Parathyroid adenoma (tissue), 2 donors: ENCODE measurements at regions not wholly inside any gene's neighbourhood (a gene's known extent, or its start where the extent isn't known, plus 50 kb on each side); places are given as distances from the start of the nearest gene placed in this dataset.

Experiments used
- H2AFZ ChIP-seq: fragments of 300-600 bp; sonication (generic); one replicate; pipeline ENCODE4 v1.7.0; 2017; ENCODE audit warnings: antibody characterized with exemption, mild to moderate bottlenecking
- H3K27ac ChIP-seq: fragments of 300-600 bp; sonication (generic); one replicate; pipeline ENCODE4 v1.7.0; 2017
- H3K27me3 ChIP-seq: fragments of 300-600 bp; sonication (generic); one replicate; pipeline ENCODE4 v1.7.0; 2017; ENCODE audit warnings: low read length; ENCODE audit not compliant: control insufficient read depth, insufficient read depth
- H3K36me3 ChIP-seq: fragments of 300-600 bp; sonication (generic); one replicate; pipeline ENCODE4 v1.7.0; 2017; ENCODE audit warnings: low read length; ENCODE audit not compliant: control insufficient read depth, insufficient read depth
- H3K4me1 ChIP-seq: fragments of 300-600 bp; sonication (generic); one replicate; pipeline ENCODE4 v1.7.0; 2017; ENCODE audit warnings: control low read depth
- H3K4me2 ChIP-seq: fragments of 300-600 bp; sonication (generic); one replicate; pipeline ENCODE4 v1.7.0; 2017; ENCODE audit warnings: low read length
- H3K4me3 ChIP-seq: fragments of 300-600 bp; sonication (generic); one replicate; pipeline ENCODE4 v1.7.0; 2017; ENCODE audit warnings: low read depth, low read length
- H3K79me2 ChIP-seq: fragments of 300-600 bp; sonication (generic); one replicate; pipeline ENCODE4 v1.7.0; 2017; ENCODE audit warnings: control low read depth
- H3K9ac ChIP-seq: fragments of 300-600 bp; sonication (generic); one replicate; pipeline ENCODE4 v1.7.0; 2017; ENCODE audit warnings: mild to moderate bottlenecking
- H3K9me3 ChIP-seq: fragments of 300-600 bp; sonication (generic); one replicate; pipeline ENCODE4 v1.7.0; 2017; ENCODE audit warnings: low read length; ENCODE audit not compliant: control insufficient read depth
- TF ChIP-seq, protein P1 (sequence below): fragments of 300-600 bp; sonication (generic); IDR thresholded peaks from one replicate; pipeline ENCODE4 v1.7.0; 2017; ENCODE audit warnings: antibody characterized with exemption, mild to moderate bottlenecking
- donor health status: primary hyperparathyroidism.

DNA sequence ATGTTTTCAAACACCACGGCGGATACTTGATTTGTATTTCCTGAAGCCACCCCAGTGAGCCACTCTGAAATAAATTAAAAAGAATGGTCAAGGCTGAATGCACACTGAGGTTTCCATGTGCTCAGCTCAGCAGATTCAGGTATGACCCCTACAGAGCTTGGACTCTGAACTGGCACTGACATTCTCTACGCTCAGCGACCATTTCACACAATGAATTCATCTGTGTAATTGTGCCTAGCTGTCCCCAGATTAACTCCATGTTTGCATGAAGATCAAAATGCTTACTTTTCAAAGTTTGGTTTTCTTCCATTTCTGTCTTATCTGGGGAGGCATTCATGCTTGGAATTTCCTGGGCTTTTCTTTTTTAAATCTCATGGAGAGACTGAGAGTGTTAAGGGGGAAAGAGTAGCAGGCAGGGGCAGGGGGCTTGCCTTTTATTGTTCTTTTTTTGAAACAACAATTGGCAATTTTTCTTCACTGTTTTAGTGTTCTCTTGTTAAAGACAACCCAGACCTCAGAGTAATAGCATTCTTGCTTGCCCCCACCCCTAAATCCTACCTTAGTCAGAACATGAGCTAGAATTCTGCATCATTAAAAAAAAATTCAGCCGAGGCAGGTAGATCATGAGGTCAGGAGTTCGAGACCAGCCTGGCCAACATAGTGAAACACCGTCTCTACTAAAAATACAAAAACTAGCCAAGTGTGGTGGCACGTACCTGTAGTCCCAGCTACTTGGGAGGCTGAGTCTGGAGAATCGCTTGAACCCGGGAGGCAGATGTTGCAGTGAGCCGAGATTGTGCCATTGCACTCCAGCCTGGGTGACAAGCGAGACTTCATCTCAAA is 85.5 kb upstream of the HNF1B start:
- H3K4me3 ChIP-seq: no peak overlapping the region
- H3K27ac ChIP-seq: no peak overlapping the region
- H3K4me2 ChIP-seq: peak overlapping the region; percentile 30
- no peak overlapping the region for H3K9ac ChIP-seq
- H3K27me3 ChIP-seq: no peaks in the 10 kb centered on the region
- H3K4me1 ChIP-seq: peaks cover 12% of the 10 kb centered on the region
- TF ChIP-seq, protein P1, sequence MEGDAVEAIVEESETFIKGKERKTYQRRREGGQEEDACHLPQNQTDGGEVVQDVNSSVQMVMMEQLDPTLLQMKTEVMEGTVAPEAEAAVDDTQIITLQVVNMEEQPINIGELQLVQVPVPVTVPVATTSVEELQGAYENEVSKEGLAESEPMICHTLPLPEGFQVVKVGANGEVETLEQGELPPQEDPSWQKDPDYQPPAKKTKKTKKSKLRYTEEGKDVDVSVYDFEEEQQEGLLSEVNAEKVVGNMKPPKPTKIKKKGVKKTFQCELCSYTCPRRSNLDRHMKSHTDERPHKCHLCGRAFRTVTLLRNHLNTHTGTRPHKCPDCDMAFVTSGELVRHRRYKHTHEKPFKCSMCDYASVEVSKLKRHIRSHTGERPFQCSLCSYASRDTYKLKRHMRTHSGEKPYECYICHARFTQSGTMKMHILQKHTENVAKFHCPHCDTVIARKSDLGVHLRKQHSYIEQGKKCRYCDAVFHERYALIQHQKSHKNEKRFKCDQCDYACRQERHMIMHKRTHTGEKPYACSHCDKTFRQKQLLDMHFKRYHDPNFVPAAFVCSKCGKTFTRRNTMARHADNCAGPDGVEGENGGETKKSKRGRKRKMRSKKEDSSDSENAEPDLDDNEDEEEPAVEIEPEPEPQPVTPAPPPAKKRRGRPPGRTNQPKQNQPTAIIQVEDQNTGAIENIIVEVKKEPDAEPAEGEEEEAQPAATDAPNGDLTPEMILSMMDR: no peak
- H2AFZ ChIP-seq: peak overlapping the region; percentile 34
- H3K9me3 ChIP-seq: no peaks in the 10 kb centered on the region
- no peaks in the 10 kb centered on the region for H3K79me2 ChIP-seq
- no peaks in the 10 kb centered on the region for H3K36me3 ChIP-seq

DNA sequence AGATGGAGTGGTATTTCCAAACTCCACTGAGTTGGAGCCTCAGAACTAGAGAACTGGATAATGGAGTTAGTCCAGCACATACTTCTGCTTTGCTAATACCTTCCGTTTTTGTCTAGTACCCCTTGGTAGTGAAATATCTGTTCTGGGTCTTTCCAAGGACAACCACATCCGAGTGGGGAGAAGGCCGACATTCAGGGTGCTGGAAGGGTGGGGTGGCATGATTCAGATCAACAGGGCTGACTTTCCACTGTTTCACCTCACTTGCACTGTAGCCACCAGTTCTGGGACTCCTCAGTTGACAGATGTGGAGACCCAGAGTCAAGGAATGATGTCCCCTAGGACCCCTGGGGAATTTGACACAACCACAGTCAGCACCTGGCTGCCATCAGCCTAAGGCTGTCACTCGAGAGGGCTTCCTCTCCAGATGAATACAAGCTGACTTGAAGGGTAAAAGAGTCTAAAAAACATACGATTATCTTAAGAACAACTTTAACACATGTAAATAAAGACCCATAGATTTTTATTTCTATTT is 84.8 kb upstream of the HNF1B start:
- H3K9ac ChIP-seq: no peak overlapping the region
- H2AFZ ChIP-seq: peak overlapping the region; percentile 34
- no peak overlapping the region for H3K27ac ChIP-seq
- no peaks in the 10 kb centered on the region for H3K79me2 ChIP-seq
- H3K4me2 ChIP-seq: no peak overlapping the region
- no peak overlapping the region for H3K4me3 ChIP-seq
- no peaks in the 10 kb centered on the region for H3K36me3 ChIP-seq
- no peaks in the 10 kb centered on the region for H3K9me3 ChIP-seq
- peaks cover 12% of the 10 kb centered on the region for H3K4me1 ChIP-seq
- no peaks in the 10 kb centered on the region for H3K27me3 ChIP-seq
- TF ChIP-seq, protein P1: no peak

DNA sequence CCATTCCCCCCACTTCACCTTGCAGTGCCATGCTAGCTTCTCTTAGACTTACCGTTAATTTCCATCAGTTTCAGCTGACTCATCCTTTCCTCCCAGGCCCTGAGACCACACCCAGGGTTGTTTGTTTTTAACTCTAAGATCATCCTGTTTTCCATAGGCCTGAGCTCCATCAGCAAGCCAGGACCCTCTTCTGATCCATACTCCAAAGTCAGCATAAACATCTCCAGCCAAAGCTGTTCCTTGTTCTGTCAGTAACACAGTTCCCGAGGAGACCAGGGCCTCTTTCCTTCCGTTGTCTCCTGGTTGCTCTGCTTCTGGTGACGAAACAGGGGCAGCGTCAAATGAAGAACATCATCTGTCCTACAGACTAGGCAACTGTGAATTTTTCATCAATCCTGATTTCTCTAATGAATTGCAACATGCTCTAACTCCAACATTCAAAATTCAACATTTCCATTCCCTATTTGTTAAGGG is 83.8 kb upstream of the HNF1B start:
- TF ChIP-seq, protein P1: no peak
- H3K36me3 ChIP-seq: no peaks in the 10 kb centered on the region

DNA sequence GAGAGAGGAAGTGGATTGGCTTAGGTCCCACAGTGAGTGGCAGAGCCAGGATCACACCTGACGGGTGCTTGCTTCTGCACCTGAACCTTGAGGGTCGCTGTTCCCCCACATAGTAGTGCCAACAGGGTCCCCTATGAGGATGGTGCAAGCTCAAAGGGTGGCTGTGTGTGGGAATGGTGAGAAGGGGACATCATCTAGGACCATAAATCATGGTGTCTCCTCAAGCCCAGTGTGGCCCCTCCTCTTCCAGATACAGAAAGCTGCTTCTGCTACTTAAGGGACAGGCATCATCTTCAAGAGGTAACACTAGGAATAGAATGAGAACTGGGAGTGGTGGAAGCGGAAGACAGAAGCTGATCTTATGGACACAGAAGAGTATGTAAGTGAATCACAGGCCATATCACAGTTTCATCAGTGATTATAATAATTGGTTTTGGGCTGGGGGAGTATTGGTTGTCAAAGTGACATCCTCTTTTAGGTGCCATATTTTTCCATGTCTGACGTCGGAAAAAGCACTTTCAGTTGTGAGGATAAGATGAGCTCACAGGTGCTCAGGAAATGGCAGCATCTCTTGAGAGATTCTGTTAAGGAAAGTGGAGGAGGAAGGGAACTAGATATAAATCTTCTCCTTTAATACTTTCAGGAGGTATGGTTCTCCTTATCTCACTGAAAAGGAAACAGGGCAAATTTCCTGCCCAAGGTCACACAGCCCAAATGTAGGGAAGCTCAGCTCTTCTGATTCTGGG is 83.2 kb upstream of the HNF1B start:
- H3K4me2 ChIP-seq: no peak overlapping the region
- no peak overlapping the region for H3K27ac ChIP-seq
- H3K9ac ChIP-seq: no peak overlapping the region
- no peaks in the 10 kb centered on the region for H3K36me3 ChIP-seq
- no peak overlapping the region for H3K4me3 ChIP-seq
- TF ChIP-seq, protein P1: no peak
- H3K4me1 ChIP-seq: peaks cover 12% of the 10 kb centered on the region
- no peaks in the 10 kb centered on the region for H3K27me3 ChIP-seq
- no peak overlapping the region for H2AFZ ChIP-seq
- no peaks in the 10 kb centered on the region for H3K79me2 ChIP-seq
- no peaks in the 10 kb centered on the region for H3K9me3 ChIP-seq

More for the DNA sequence above, 83.8 kb upstream of the HNF1B start:
- H3K9me3 ChIP-seq: no peaks in the 10 kb centered on the region
- no peaks in the 10 kb centered on the region for H3K27me3 ChIP-seq
- H2AFZ ChIP-seq: no peak overlapping the region
- no peak overlapping the region for H3K4me2 ChIP-seq
- no peak overlapping the region for H3K4me3 ChIP-seq
- H3K9ac ChIP-seq: no peak overlapping the region
- no peak overlapping the region for H3K27ac ChIP-seq
- H3K4me1 ChIP-seq: peaks cover 12% of the 10 kb centered on the region
- H3K79me2 ChIP-seq: no peaks in the 10 kb centered on the region
